ENCODE measurements at regions not wholly inside any gene's neighbourhood (a gene's known extent, or its start where the extent isn't known, plus 50 kb on each side); places are given as distances from the start of the nearest gene placed in this dataset.

DNA sequence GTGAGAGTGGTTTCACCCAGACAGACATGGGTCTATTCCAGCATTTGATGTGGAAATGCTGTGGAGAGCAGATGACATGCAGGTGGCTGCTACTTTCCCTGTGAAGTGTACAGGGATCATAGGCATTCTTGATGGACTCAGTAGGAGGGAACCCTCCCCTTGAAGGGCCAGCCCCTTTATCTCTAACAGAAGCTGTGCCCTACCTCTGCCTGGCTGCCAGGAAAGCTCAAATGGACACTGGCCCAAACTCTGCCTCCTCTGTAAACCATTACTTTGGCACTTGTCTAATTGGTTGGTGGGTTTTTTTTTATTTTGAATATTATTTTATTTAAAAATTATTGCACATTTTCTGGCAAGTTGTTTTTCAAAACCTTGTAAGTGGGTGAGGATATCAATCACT lies 106.7 kb upstream of the GGTLC1 start:
- H3K9me3 ChIP-seq, result no peaks in the 10 kb centered on the region
- Mint-ChIP-seq H3K27ac (no peak overlapping the region), H3K27me3 (no peaks in the 10 kb centered on the region), H3K4me3 (no peak overlapping the region), H3K36me3 (no peaks in the 10 kb centered on the region), H3K4me1 (peaks cover 2% of the 10 kb centered on the region in 3 donors), H3K9me3 (no peaks in the 10 kb centered on the region)
- ATAC-seq (replicated peaks in 1 of 4) (no peak), DNase-seq (no peak)
- H3K36me3 ChIP-seq (ENCODE audit: control insufficient read depth in 2 of 2, extremely low read depth in 1 of 2, insufficient read depth in 1 of 2, low read length in 1 of 2), result no peaks in the 10 kb centered on the region
- CTCF ChIA-PET, result no interaction called here
- peaks cover 0 to 4% of the 10 kb centered on the region in 2 experiments for H3K27me3 ChIP-seq (replicated peaks in 1 of 2; ENCODE audit: control insufficient read depth in 2 of 2, extremely low read depth in 1 of 2, insufficient read depth in 2 of 2, low read length in 1 of 2)
- peaks cover 0 to under 1% of the 10 kb centered on the region in 2 experiments for H3K4me1 ChIP-seq (ENCODE audit: control insufficient read depth in 1 of 2, extremely low read depth in 1 of 2, insufficient read depth in 2 of 2, low read length in 2 of 2)
- POLR2A ChIA-PET, result no interaction called here
- H3K27ac ChIP-seq (ENCODE audit: low read length), result no peak overlapping the region
- no peak overlapping the region for H3K4me3 ChIP-seq (ENCODE audit: control insufficient read depth in 1 of 2, extremely low read depth in 1 of 2, low read length in 1 of 2)

GRCh38 chr20:24089576-24089975 lies 101.0 kb upstream of the GGTLC1 start:
- ATAC-seq (replicated peaks in 1 of 4), result no peak
- no peaks in the 10 kb centered on the region for H3K9me3 Mint-ChIP-seq
- Histone ChIP-seq H3K4me1 (ENCODE audit: control insufficient read depth in 1 of 2, extremely low read depth in 1 of 2, insufficient read depth in 2 of 2, low read length in 2 of 2) (no peaks in the 10 kb centered on the region), H3K4me3 (ENCODE audit: control insufficient read depth in 1 of 2, extremely low read depth in 1 of 2, low read length in 1 of 2) (no peak overlapping the region), H3K27ac (ENCODE audit: low read length) (no peak overlapping the region), H3K9me3 (no peaks in the 10 kb centered on the region), H3K27me3 (replicated peaks in 1 of 2; ENCODE audit: control insufficient read depth in 2 of 2, extremely low read depth in 1 of 2, insufficient read depth in 2 of 2, low read length in 1 of 2) (peaks cover 0 to 4% of the 10 kb centered on the region in 2 experiments), H3K36me3 (ENCODE audit: control insufficient read depth in 2 of 2, extremely low read depth in 1 of 2, insufficient read depth in 1 of 2, low read length in 1 of 2) (no peaks in the 10 kb centered on the region)
- H3K27ac Mint-ChIP-seq, result no peak overlapping the region
- CTCF ChIA-PET, result no interaction called here
- WGBS (ENCODE audit: insufficient coverage), result 83% methylated on average over 1 of the region's 2 CpGs
- H3K36me3 Mint-ChIP-seq, result no peaks in the 10 kb centered on the region
- no peak overlapping the region for H3K4me3 Mint-ChIP-seq
- DNase-seq, result no peak
- no peaks in the 10 kb centered on the region for H3K4me1 Mint-ChIP-seq
- POLR2A ChIA-PET, result no interaction called here
- no peaks in the 10 kb centered on the region for H3K27me3 Mint-ChIP-seq

- Histone ChIP-seq H3K4me1 (ENCODE audit: control insufficient read depth in 1 of 2, extremely low read depth in 1 of 2, insufficient read depth in 2 of 2, low read length in 2 of 2) (no peaks in the 10 kb centered on the region), H3K27me3 (replicated peaks in 1 of 2; ENCODE audit: control insufficient read depth in 2 of 2, extremely low read depth in 1 of 2, insufficient read depth in 2 of 2, low read length in 1 of 2) (no peaks in the 10 kb centered on the region), H3K27ac (ENCODE audit: low read length) (no peak overlapping the region), H3K9me3 (no peaks in the 10 kb centered on the region), H3K4me3 (ENCODE audit: control insufficient read depth in 1 of 2, extremely low read depth in 1 of 2, low read length in 1 of 2) (no peak overlapping the region), H3K36me3 (ENCODE audit: control insufficient read depth in 2 of 2, extremely low read depth in 1 of 2, insufficient read depth in 1 of 2, low read length in 1 of 2) (no peaks in the 10 kb centered on the region)
- ATAC-seq (replicated peaks in 1 of 4), result no peak
- no peak overlapping the region for H3K27ac Mint-ChIP-seq
- no peak overlapping the region for H3K4me3 Mint-ChIP-seq
- ChIA-PET POLR2A (no interaction called here), CTCF (no interaction called here)
- H3K4me1 Mint-ChIP-seq, result no peaks in the 10 kb centered on the region
- 100% methylated on average over 1 of the region's 5 CpGs for WGBS (ENCODE audit: insufficient coverage)
- DNase-seq, result no peak
- no peaks in the 10 kb centered on the region for H3K27me3 Mint-ChIP-seq
- H3K9me3 Mint-ChIP-seq, result no peaks in the 10 kb centered on the region
- H3K36me3 Mint-ChIP-seq, result no peaks in the 10 kb centered on the region
Observed at GRCh38 chr20:24086121-24086520, 97.5 kb upstream of the GGTLC1 start.

DNA sequence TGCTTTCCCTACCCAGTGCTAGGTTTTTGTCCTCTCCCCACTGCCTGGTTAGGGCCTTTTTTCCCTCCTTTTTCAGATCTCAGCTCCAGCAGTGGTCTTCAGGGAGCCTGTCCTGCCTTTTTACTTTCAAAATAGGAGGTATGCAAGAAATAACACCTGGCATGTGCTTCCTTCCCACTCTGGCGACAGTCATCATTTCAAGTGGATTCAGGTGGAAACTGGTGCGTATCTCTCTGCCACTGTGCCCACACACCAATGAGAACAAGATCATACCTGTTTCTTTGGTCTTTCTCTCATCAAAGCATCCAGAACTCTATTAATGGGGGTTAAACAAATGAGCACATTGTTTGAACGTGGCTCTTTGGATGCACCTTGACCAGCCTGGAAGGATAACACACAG lies 95.7 kb upstream of the GGTLC1 start:
- DNase-seq, result no peak
- CTCF ChIA-PET, result no interaction called here
- no peak overlapping the region for H3K27ac Mint-ChIP-seq

GRCh38 chr20:24081077-24081476 lies 92.5 kb upstream of the GGTLC1 start:
- H3K4me3 Mint-ChIP-seq, result no peak overlapping the region
- DNase-seq (no peak), ATAC-seq (replicated peaks in 1 of 4) (no peak)
- H3K9me3 ChIP-seq, result no peaks in the 10 kb centered on the region
- H3K27me3 Mint-ChIP-seq, result no peaks in the 10 kb centered on the region
- H3K27ac Mint-ChIP-seq, result no peak overlapping the region
- ChIA-PET POLR2A (no interaction called here), CTCF (no interaction called here)
- no peak overlapping the region for H3K27ac ChIP-seq (ENCODE audit: low read length)
- H3K4me1 Mint-ChIP-seq, result no peaks in the 10 kb centered on the region
- no peaks in the 10 kb centered on the region for H3K36me3 ChIP-seq (ENCODE audit: control insufficient read depth in 2 of 2, extremely low read depth in 1 of 2, insufficient read depth in 1 of 2, low read length in 1 of 2)
- H3K9me3 Mint-ChIP-seq, result no peaks in the 10 kb centered on the region
- no peaks in the 10 kb centered on the region for H3K36me3 Mint-ChIP-seq
- 95% methylated on average over 6 of the region's 6 CpGs for WGBS (ENCODE audit: insufficient coverage)
- no peaks in the 10 kb centered on the region for H3K27me3 ChIP-seq (replicated peaks in 1 of 2; ENCODE audit: control insufficient read depth in 2 of 2, extremely low read depth in 1 of 2, insufficient read depth in 2 of 2, low read length in 1 of 2)
- H3K4me3 ChIP-seq (ENCODE audit: control insufficient read depth in 1 of 2, extremely low read depth in 1 of 2, low read length in 1 of 2), result no peak overlapping the region
- H3K4me1 ChIP-seq (ENCODE audit: control insufficient read depth in 1 of 2, extremely low read depth in 1 of 2, insufficient read depth in 2 of 2, low read length in 2 of 2), result no peaks in the 10 kb centered on the region

More for the DNA sequence above, 95.7 kb upstream of the GGTLC1 start:
- Mint-ChIP-seq H3K27me3 (no peaks in the 10 kb centered on the region), H3K9me3 (no peaks in the 10 kb centered on the region), H3K4me1 (no peaks in the 10 kb centered on the region), H3K36me3 (no peaks in the 10 kb centered on the region), H3K4me3 (no peak overlapping the region)
- no peaks in the 10 kb centered on the region for H3K4me1 ChIP-seq (ENCODE audit: control insufficient read depth in 1 of 2, extremely low read depth in 1 of 2, insufficient read depth in 2 of 2, low read length in 2 of 2)
- no peaks in the 10 kb centered on the region for H3K27me3 ChIP-seq (replicated peaks in 1 of 2; ENCODE audit: control insufficient read depth in 2 of 2, extremely low read depth in 1 of 2, insufficient read depth in 2 of 2, low read length in 1 of 2)
- no peak for ATAC-seq (replicated peaks in 1 of 4)
- POLR2A ChIA-PET, result no interaction called here
- H3K9me3 ChIP-seq, result no peaks in the 10 kb centered on the region
- 67% methylated on average over 3 of the region's 3 CpGs for WGBS (ENCODE audit: insufficient coverage)
- no peak overlapping the region for H3K4me3 ChIP-seq (ENCODE audit: control insufficient read depth in 1 of 2, extremely low read depth in 1 of 2, low read length in 1 of 2)
- no peak overlapping the region for H3K27ac ChIP-seq (ENCODE audit: low read length)
- H3K36me3 ChIP-seq (ENCODE audit: control insufficient read depth in 2 of 2, extremely low read depth in 1 of 2, insufficient read depth in 1 of 2, low read length in 1 of 2), result no peaks in the 10 kb centered on the region

GRCh38 chr20:24079661-24080412 lies 91.3 kb upstream of the GGTLC1 start:
- H3K36me3 Mint-ChIP-seq, result no peaks in the 10 kb centered on the region
- 100% methylated on average over 2 of the region's 7 CpGs for WGBS (ENCODE audit: insufficient coverage)
- H3K4me1 Mint-ChIP-seq, result no peaks in the 10 kb centered on the region
- ChIA-PET POLR2A (no interaction called here), CTCF (no interaction called here)
- ATAC-seq (replicated peaks in 1 of 4) (no peak), DNase-seq (no peak)
- Histone ChIP-seq H3K27ac (ENCODE audit: low read length) (no peak overlapping the region), H3K4me1 (ENCODE audit: control insufficient read depth in 1 of 2, extremely low read depth in 1 of 2, insufficient read depth in 2 of 2, low read length in 2 of 2) (no peaks in the 10 kb centered on the region), H3K27me3 (replicated peaks in 1 of 2; ENCODE audit: control insufficient read depth in 2 of 2, extremely low read depth in 1 of 2, insufficient read depth in 2 of 2, low read length in 1 of 2) (no peaks in the 10 kb centered on the region), H3K9me3 (no peaks in the 10 kb centered on the region), H3K36me3 (ENCODE audit: control insufficient read depth in 2 of 2, extremely low read depth in 1 of 2, insufficient read depth in 1 of 2, low read length in 1 of 2) (no peaks in the 10 kb centered on the region), H3K4me3 (ENCODE audit: control insufficient read depth in 1 of 2, extremely low read depth in 1 of 2, low read length in 1 of 2) (no peak overlapping the region)
- H3K27ac Mint-ChIP-seq, result no peak overlapping the region
- no peak overlapping the region for H3K4me3 Mint-ChIP-seq
- H3K27me3 Mint-ChIP-seq, result no peaks in the 10 kb centered on the region
- H3K9me3 Mint-ChIP-seq, result no peaks in the 10 kb centered on the region

- Histone ChIP-seq H3K9me3 (no peaks in the 10 kb centered on the region), H3K4me1 (ENCODE audit: control insufficient read depth in 1 of 2, extremely low read depth in 1 of 2, insufficient read depth in 2 of 2, low read length in 2 of 2) (no peaks in the 10 kb centered on the region), H3K27me3 (replicated peaks in 1 of 2; ENCODE audit: control insufficient read depth in 2 of 2, extremely low read depth in 1 of 2, insufficient read depth in 2 of 2, low read length in 1 of 2) (no peaks in the 10 kb centered on the region), H3K4me3 (ENCODE audit: control insufficient read depth in 1 of 2, extremely low read depth in 1 of 2, low read length in 1 of 2) (no peak overlapping the region), H3K36me3 (ENCODE audit: control insufficient read depth in 2 of 2, extremely low read depth in 1 of 2, insufficient read depth in 1 of 2, low read length in 1 of 2) (no peaks in the 10 kb centered on the region), H3K27ac (ENCODE audit: low read length) (no peak overlapping the region)
- Mint-ChIP-seq H3K4me1 (peaks cover 0 to 2% (median 2%) of the 10 kb centered on the region in 3 donors), H3K27ac (no peak overlapping the region), H3K9me3 (peaks cover 0 to 2% (median 0%) of the 10 kb centered on the region in 3 donors), H3K4me3 (no peak overlapping the region), H3K27me3 (no peaks in the 10 kb centered on the region), H3K36me3 (no peaks in the 10 kb centered on the region)
- ATAC-seq (replicated peaks in 1 of 4), result no peak
- POLR2A ChIA-PET, result no interaction called here
- no peak for DNase-seq
- CTCF ChIA-PET, result no interaction called here
Observed at GRCh38 chr20:24077145-24077544, 88.6 kb upstream of the GGTLC1 start.
